ENCODE measurements at regions not wholly inside any gene's neighbourhood (a gene's known extent, or its start where the extent isn't known, plus 50 kb on each side); places are given as distances from the start of the nearest gene placed in this dataset.

DNA sequence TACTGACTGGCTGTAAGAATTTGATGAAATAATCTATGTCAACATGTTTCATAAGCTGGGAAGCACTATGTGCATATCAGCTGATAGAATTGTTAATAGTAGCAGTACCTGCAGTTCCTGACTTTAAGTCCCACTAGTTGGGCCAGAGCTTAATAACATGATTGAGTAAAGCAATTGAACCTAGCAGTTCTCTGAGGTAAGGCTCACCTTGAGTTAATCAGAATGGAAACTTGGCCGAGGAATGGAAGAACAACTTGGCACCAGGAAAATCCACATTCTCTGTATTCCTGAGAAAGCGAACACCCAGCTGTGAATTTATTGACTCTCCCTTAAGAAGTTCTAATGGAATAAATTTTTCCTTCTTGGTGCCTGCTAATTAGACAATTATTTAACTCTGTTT lies 262.6 kb downstream of the IGSF11 start:
- TF ChIP-seq, protein P1, sequence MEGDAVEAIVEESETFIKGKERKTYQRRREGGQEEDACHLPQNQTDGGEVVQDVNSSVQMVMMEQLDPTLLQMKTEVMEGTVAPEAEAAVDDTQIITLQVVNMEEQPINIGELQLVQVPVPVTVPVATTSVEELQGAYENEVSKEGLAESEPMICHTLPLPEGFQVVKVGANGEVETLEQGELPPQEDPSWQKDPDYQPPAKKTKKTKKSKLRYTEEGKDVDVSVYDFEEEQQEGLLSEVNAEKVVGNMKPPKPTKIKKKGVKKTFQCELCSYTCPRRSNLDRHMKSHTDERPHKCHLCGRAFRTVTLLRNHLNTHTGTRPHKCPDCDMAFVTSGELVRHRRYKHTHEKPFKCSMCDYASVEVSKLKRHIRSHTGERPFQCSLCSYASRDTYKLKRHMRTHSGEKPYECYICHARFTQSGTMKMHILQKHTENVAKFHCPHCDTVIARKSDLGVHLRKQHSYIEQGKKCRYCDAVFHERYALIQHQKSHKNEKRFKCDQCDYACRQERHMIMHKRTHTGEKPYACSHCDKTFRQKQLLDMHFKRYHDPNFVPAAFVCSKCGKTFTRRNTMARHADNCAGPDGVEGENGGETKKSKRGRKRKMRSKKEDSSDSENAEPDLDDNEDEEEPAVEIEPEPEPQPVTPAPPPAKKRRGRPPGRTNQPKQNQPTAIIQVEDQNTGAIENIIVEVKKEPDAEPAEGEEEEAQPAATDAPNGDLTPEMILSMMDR (IDR thresholded peaks at IDR 0.05), result no peak
- no peak for TF ChIP-seq POLR2A (IDR thresholded peaks at IDR 0.05)

Data from thyroid gland (tissue), 4 donors.